Endothelial cell of umbilical vein (primary cell): ENCODE measurements at regions not wholly inside any gene's neighbourhood (a gene's known extent, or its start where the extent isn't known, plus 50 kb on each side); places are given as distances from the start of the nearest gene placed in this dataset.

Experiments used
- CTCF ChIP-seq, 2 donors: IDR thresholded peaks; 1 replicate in 1 of 2; 2 replicates in 1 of 2; pipeline ENCODE4 v1.5.1; 2011; ENCODE audit warnings: low read length in 2 of 2, mild to moderate bottlenecking in 2 of 2, moderate library complexity in 2 of 2, control low read depth in 1 of 2, inconsistent platforms in 1 of 2, low read depth in 1 of 2; ENCODE audit not compliant: insufficient read depth in 1 of 2; ENCODE audit errors: extremely low read depth in 1 of 2
- GATA2 ChIP-seq: IDR thresholded peaks from 2 replicates; pipeline ENCODE4 v1.7.0; 2011; ENCODE audit warnings: low read depth, mild to moderate bottlenecking, moderate library complexity, mixed read lengths, low read length; ENCODE audit not compliant: insufficient read length, insufficient read depth
- MYC ChIP-seq: IDR thresholded peaks from one replicate; pipeline ENCODE4 v1.6.1; 2011; ENCODE audit warnings: mild to moderate bottlenecking, low read depth, low read length
- POLR2A ChIP-seq: IDR thresholded peaks from 2 replicates; pipeline ENCODE4 v1.6.1; 2012; ENCODE audit warnings: low read depth, mild to moderate bottlenecking, control low read depth, low read length

- TF ChIP-seq MYC (no peak), POLR2A (no peak), GATA2 (no peak), CTCF (IDR thresholded peaks at IDR 0.05; ENCODE audit: extremely low read depth in 1 of 2, insufficient read depth in 1 of 2, low read depth in 1 of 2, low read length in 2 of 2) (no peak)
Measured at GRCh38 chr2:7358865-7359447, 441.7 kb downstream of the RNF144A start.
